HEK293T (cell line): ENCODE measurements at regions not wholly inside any gene's neighbourhood (a gene's known extent, or its start where the extent isn't known, plus 50 kb on each side); places are given as distances from the start of the nearest gene placed in this dataset.

Source experiments
- BHLHE40 ChIP-seq: fragments of 450-650 bp; IDR thresholded peaks from 2 replicates; pipeline ENCODE4 v1.6.1; 2016; ENCODE audit warnings: mild to moderate bottlenecking, moderate library complexity, borderline replicate concordance
- ELF4 ChIP-seq: fragments of 450-650 bp; IDR thresholded peaks from 2 replicates; pipeline ENCODE4 v1.6.1; 2017; ENCODE audit warnings: antibody characterized with exemption
- FOXM1 ChIP-seq: fragments of 450-650 bp; IDR thresholded peaks from 2 replicates; pipeline ENCODE4 v1.6.1; 2017; ENCODE audit warnings: mild to moderate bottlenecking, borderline replicate concordance
- PKNOX1 ChIP-seq: fragments of 450-650 bp; IDR thresholded peaks from 2 replicates; pipeline ENCODE4 v1.6.1; 2016
- SP1 ChIP-seq: fragments of 450-650 bp; IDR thresholded peaks from 2 replicates; pipeline ENCODE4 v1.6.1; 2017
- SUZ12 ChIP-seq: fragments of 450-650 bp; IDR thresholded peaks from 2 replicates; pipeline ENCODE4 v1.6.1; 2016; ENCODE audit warnings: mild to moderate bottlenecking
- TARDBP ChIP-seq: fragments of 450-650 bp; IDR thresholded peaks from 2 replicates; pipeline ENCODE4 v1.6.1; 2016

DNA sequence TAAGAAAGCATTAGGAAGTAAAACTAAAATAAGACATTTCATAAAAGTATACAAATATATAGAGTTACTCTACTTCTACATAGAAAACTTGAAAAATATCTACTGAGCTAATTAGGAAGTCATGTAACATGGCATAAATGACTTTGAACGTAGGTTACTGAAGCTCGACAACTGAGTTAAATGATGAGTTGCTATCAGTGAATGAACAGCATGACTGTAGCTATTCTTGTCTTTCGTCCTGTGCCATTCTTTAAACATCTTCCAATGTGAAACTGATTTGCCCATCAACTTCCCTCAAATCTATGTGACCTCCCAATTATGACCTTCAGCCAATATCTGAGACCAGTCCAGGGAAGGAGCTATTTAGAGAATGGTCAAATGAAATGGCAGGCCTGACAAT is 113.5 kb upstream of the NEBL start:
- TF ChIP-seq BHLHE40 (no peak), FOXM1 (no peak), SUZ12 (no peak), SP1 (no peak), PKNOX1 (no peak), ELF4 (no peak), TARDBP (no peak)
